GM12878 (cell line): ENCODE measurements at regions not wholly inside any gene's neighbourhood (a gene's known extent, or its start where the extent isn't known, plus 50 kb on each side); places are given as distances from the start of the nearest gene placed in this dataset.

Experiments
- ATAC-seq: fragments of 200-7000 bp; cut with Tn5 transposase; 3 replicates; pipeline ENCODE4 v1.9.1; 2020; ENCODE audit warnings: mild to moderate bottlenecking, moderate library complexity
- BruUV-seq: library from RNA; stranded (reverse); fragments of 400-500 nt; replicated peaks from 2 replicates; lab custom pipeline; 2021; lab: Mats Ljungman, UMichigan
- CTCF ChIA-PET: fragments of 300-600 bp; sonication (Branson Sonifier 250); formaldehyde crosslinking; extraction: SDS; loops from one replicate; lab custom pipeline; 2021; ENCODE audit warnings: inconsistent platforms; lab: Yijun Ruan, JAX
- POLR2A ChIA-PET: fragments of 350-600 bp; formaldehyde crosslinking; extraction: SDS; loops from one replicate; lab custom pipeline; 2021; ENCODE audit warnings: inconsistent platforms; lab: Charles Lee
- RAD21 ChIA-PET: fragments of 300-600 bp; sonication (Branson Sonifier 250); formaldehyde crosslinking; loops from one replicate; lab custom pipeline; 2023; ENCODE audit warnings: antibody characterized with exemption; ENCODE audit not compliant: unreplicated experiment; lab: Charles Lee
- SMC1A ChIA-PET: fragments of 300-600 bp; sonication (Branson Sonifier 250); formaldehyde crosslinking; loops from one replicate; lab custom pipeline; 2023; ENCODE audit not compliant: unreplicated experiment, uncharacterized antibody; lab: Charles Lee
- DNase-seq: peaks from one replicate; pipeline ENCODE4 v3.0.0-alpha.2; 2011; ENCODE audit warnings: low read depth, low spot score
- FAIRE-seq: peaks from 3 replicates; lab custom pipeline; 2011; peaks lifted over from hg19 to GRCh38; lab: Jason Lieb, UNC
- H2AFZ ChIP-seq: 2 replicates; pipeline ENCODE4 v1.6.0; 2011; ENCODE audit warnings: low read depth, low read length, control low read depth; ENCODE audit not compliant: control insufficient read depth
- H3K27ac ChIP-seq: 2 replicates; pipeline ENCODE4 v1.5.1; 2011; ENCODE audit warnings: control low read depth; ENCODE audit not compliant: control insufficient read depth, insufficient read depth
- H3K27me3 ChIP-seq, 2 experiments: replicated peaks in 1 of 2; 2 replicates each; pipeline versions ENCODE4 v1.6.0 to v1.6.1; 2011; ENCODE audit warnings: low read length in 1 of 2; ENCODE audit not compliant: control insufficient read depth in 2 of 2, insufficient read depth in 2 of 2
- H3K36me3 ChIP-seq, 2 experiments: 2 replicates each; pipeline ENCODE4 v1.5.1; 2011; ENCODE audit warnings: low read length in 1 of 2; ENCODE audit not compliant: control insufficient read depth in 2 of 2, insufficient read depth in 2 of 2
- H3K4me1 ChIP-seq: 2 replicates; pipeline ENCODE4 v1.6.1; 2011; ENCODE audit warnings: mild to moderate bottlenecking, low read length, moderate library complexity, mixed read lengths; ENCODE audit not compliant: control insufficient read depth, insufficient read depth
- H3K4me2 ChIP-seq: 2 replicates; pipeline ENCODE4 v1.6.0; 2011; ENCODE audit warnings: control low read depth; ENCODE audit not compliant: control insufficient read depth, insufficient read depth
- H3K4me3 ChIP-seq: fragments of 200-600 bp; sonication (generic); 2 replicates; pipeline ENCODE4 v1.5.1; 2016
- H3K79me2 ChIP-seq: 2 replicates; pipeline ENCODE4 v1.6.0; 2011; ENCODE audit warnings: low read length; ENCODE audit not compliant: control insufficient read depth, insufficient read depth
- H3K9ac ChIP-seq: 2 replicates; pipeline ENCODE4 v1.8.0; 2011; ENCODE audit warnings: low read length, control low read depth, mixed read lengths; ENCODE audit not compliant: control insufficient read depth, insufficient read depth
- H3K9me3 ChIP-seq: replicated peaks from 3 replicates; pipeline ENCODE4 v1.5.1; 2011; ENCODE audit warnings: mild to moderate bottlenecking, low read length; ENCODE audit not compliant: control insufficient read depth, insufficient read depth
- H4K20me1 ChIP-seq: 2 replicates; pipeline ENCODE4 v1.6.0; 2011; ENCODE audit not compliant: control insufficient read depth, insufficient read depth
- BACH1 ChIP-seq: fragments of 450-650 bp; IDR thresholded peaks from 2 replicates; pipeline ENCODE4 v1.6.1; 2017; ENCODE audit warnings: mild to moderate bottlenecking, borderline replicate concordance
- BCL3 ChIP-seq: IDR thresholded peaks from 2 replicates; pipeline ENCODE4 v1.6.1; 2011; ENCODE audit warnings: borderline replicate concordance, low read depth, mild to moderate bottlenecking, moderate library complexity, low read length; ENCODE audit not compliant: insufficient read depth, poor library complexity, severe bottlenecking
- KLF5 ChIP-seq: fragments of 450-650 bp; IDR thresholded peaks from 2 replicates; pipeline ENCODE4 v1.6.1; 2014; ENCODE audit warnings: mild to moderate bottlenecking; ENCODE audit not compliant: partially characterized antibody
- WGBS: methylation state at CpG from one replicate; pipeline ENCODE4 v1.1.6; 2016; ENCODE audit warnings: low lambda C conversion rate; ENCODE audit not compliant: insufficient replicate concordance, insufficient coverage; ENCODE audit errors: missing lambda C conversion rate; 5-methylcytosine and 5-hydroxymethylcytosine counted together
- in situ Hi-C: fragments of 300-500 bp; cut with MboI; formaldehyde crosslinking; loops from 9 replicates; pipeline ENCODE4 v1.14.3; 2018; ENCODE audit warnings: mixed read lengths
- intact Hi-C: fragments of 100-400 bp; cut with micrococcal nuclease; formaldehyde crosslinking; loops from one replicate; pipeline ENCODE4 v1.14.2; 2022; ENCODE audit not compliant: unreplicated experiment

DNA sequence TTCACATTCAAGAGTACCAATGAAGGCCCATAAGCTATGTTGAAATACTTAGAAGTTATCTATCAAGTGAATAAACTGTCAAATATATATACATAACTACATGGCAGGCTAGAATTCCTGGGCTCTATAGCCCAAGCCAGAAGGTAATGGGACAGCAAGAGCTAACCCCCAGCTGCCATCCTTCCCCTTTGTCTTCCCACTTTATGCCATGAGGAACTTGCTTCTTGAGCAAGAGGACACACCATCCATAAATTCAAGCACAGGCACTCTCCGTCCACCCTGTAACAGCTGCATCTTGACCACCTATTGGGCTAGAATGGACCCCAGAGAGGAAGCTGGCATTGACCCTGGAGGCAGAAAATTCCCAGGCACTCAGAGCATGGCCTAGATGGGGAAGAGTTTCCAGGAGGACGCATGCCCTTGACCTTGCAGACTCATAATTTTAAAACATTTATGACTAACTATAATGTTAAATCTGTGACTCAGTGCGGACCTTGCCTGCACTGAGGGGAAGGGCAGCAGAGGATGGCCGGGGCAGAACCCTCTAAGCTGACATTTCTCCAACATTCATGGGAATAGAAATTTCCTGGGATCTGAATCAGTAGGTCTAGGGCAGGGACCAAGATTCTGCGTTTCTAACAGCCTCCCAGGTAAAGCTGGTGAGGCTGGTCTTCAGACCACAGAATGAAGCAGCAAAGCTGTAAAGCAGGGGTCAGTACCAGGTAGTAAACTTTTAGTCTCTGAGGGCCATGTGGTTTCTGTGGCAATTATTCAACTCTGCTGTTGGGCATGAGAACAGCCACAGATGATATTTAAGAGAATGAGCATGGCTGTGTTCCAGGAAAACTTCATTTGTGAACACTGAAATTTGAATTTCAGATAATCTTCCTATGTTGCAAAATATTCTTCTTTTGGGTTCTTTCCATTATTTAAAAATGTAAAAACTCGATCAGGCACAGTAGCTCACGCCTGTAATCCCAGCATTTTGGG lies 71.4 kb upstream of the CLDN10 start:
- H3K9ac ChIP-seq = no peak overlapping the region
- ChIA-PET POLR2A (interaction anchor here (0.6 kb wide), 1 partner anchor 214 kb away, joined by 5 read pairs; no protein-coding TSS in a partner anchor), SMC1A (interaction anchor here (0.7 to 1.6 kb wide), 7 partner anchors 70 to 255 kb away, joined by 3 to 6 read pairs (median 4); no protein-coding TSS in a partner anchor), RAD21 (interaction anchor here (1.5 to 5.6 kb wide), 3 partner anchors 77 to 292 kb away, joined by 5 to 32 read pairs (median 10); no protein-coding TSS in a partner anchor)
- no peaks in the 10 kb centered on the region for H3K27me3 ChIP-seq
- 31% methylated on average over 7 of the region's 7 CpGs for WGBS
- H3K9me3 ChIP-seq = peaks cover 3% of the 10 kb centered on the region; the same call in 2 of the 3 replicates
- H3K4me2 ChIP-seq = peak overlapping the region; percentile 7; the same call in 1 of the 2 replicates
- H3K36me3 ChIP-seq = no peaks in the 10 kb centered on the region
- peaks cover 21% of the 10 kb centered on the region for H3K4me1 ChIP-seq
- H3K27ac ChIP-seq = no peak overlapping the region; the same call in 1 of the 2 replicates
- FAIRE-seq = no peak
- H2AFZ ChIP-seq = no peak overlapping the region
- H3K79me2 ChIP-seq = no peaks in the 10 kb centered on the region
- TF ChIP-seq BACH1 = no peak
- TF ChIP-seq KLF5 = no peak
- TF ChIP-seq BCL3 = no peak
- TF ChIP-seq, all 136 proteins: peak for 0
- DNase-seq (no peak), ATAC-seq (no peak)
- BruUV-seq = no TSS peak
- CTCF ChIA-PET = interaction anchor here (0.9 to 6.2 kb wide), 7 partner anchors 13 to 452 kb away, joined by 3 to 39 read pairs (median 4); no protein-coding TSS in a partner anchor
- no peaks in the 10 kb centered on the region for H4K20me1 ChIP-seq
- H3K4me3 ChIP-seq = no peak overlapping the region
- in situ Hi-C loops (no loop called here), intact Hi-C loops (no loop called here)
